HCT116 (cell line): ENCODE measurements at regions not wholly inside any gene's neighbourhood (a gene's known extent, or its start where the extent isn't known, plus 50 kb on each side); places are given as distances from the start of the nearest gene placed in this dataset.

Experiments used
- ATAC-seq: fragments of 200-7000 bp; cut with Tn5 transposase; 2 replicates; pipeline ENCODE4 v1.9.1; 2020; ENCODE audit warnings: mild to moderate bottlenecking, moderate library complexity
- BruUV-seq: library from RNA; stranded (reverse); fragments of 400-500 nt; replicated peaks from 2 replicates; lab custom pipeline; 2021; lab: Mats Ljungman, UMichigan
- CTCF ChIA-PET: fragments of 300-600 bp; sonication (Branson Sonifier 250); formaldehyde crosslinking; loops from one replicate; lab custom pipeline; 2021; ENCODE audit warnings: antibody characterized with exemption; lab: Charles Lee
- POLR2A ChIA-PET: fragments of 300-600, 350-600 bp; sonication (Branson Sonifier 250); formaldehyde crosslinking; loops from one replicate; lab custom pipeline; 2021; ENCODE audit warnings: antibody characterized with exemption; lab: Charles Lee
- RAD21 ChIA-PET, 2 experiments: fragments of 300-600 bp; sonication (Branson Sonifier 250); formaldehyde crosslinking; loops; one replicate each; lab custom pipeline; 2023; ENCODE audit warnings: low total read pairs in 2 of 2; ENCODE audit not compliant: uncharacterized antibody in 2 of 2, unreplicated experiment in 2 of 2, low non-redundant PET in 1 of 2; lab: Charles Lee
- DNase-seq: peaks from one replicate; pipeline ENCODE4 v3.0.0-alpha.2; 2010; ENCODE audit warnings: low read depth, low spot score
- H2AFZ ChIP-seq: fragments of 200-600 bp; shearing (Covaris generic), sonication (generic); 2 replicates; pipeline ENCODE4 v1.6.1; 2017; ENCODE audit warnings: low read depth, mixed run types, mixed read lengths, antibody characterized with exemption, low read length; ENCODE audit not compliant: poor library complexity, severe bottlenecking
- H3K27ac ChIP-seq: 2 replicates; pipeline ENCODE4 v1.5.1; 2012; ENCODE audit warnings: low read depth, low read length
- H3K27me3 ChIP-seq: fragments of 200-600 bp; sonication (generic); 2 replicates; pipeline ENCODE4 v1.6.1; 2016; ENCODE audit warnings: mixed run types, low read length, mixed read lengths; ENCODE audit not compliant: insufficient read depth
- H3K36me3 ChIP-seq, 2 experiments: fragments of 200-500 bp in 1 of 2; fragments of 200-600 bp in 1 of 2; sonication (Bioruptor generic) in 1 of 2; sonication (generic) in 1 of 2; 2 replicates each; pipeline versions ENCODE4 v1.5.1 to v1.6.1; 2014 to 2016; ENCODE audit warnings: low read length in 2 of 2, inconsistent platforms in 1 of 2, mixed read lengths in 1 of 2, mixed run types in 1 of 2; ENCODE audit not compliant: insufficient read depth in 2 of 2, control insufficient read depth in 1 of 2
- H3K4me1 ChIP-seq, 2 experiments: fragments of 200-600 bp in 1 of 2; sonication (generic) in 1 of 2; 2 replicates each; pipeline versions ENCODE4 v1.5.1 to v1.6.1; 2012 to 2017; ENCODE audit warnings: low read length in 2 of 2, inconsistent platforms in 1 of 2, mild to moderate bottlenecking in 1 of 2, mixed read lengths in 1 of 2, mixed run types in 1 of 2, moderate library complexity in 1 of 2; ENCODE audit not compliant: insufficient read depth in 2 of 2, control insufficient read depth in 1 of 2
- H3K4me2 ChIP-seq: fragments of 200-600 bp; sonication (generic); 2 replicates; pipeline ENCODE4 v1.6.1; 2017; ENCODE audit warnings: mixed run types, low read length, mixed read lengths
- H3K4me3 ChIP-seq, 2 experiments: fragments of 200-600 bp in 1 of 2; sonication (generic) in 1 of 2; replicated peaks in 1 of 2; 2 replicates each; pipeline ENCODE4 v1.5.1; 2011 to 2016; ENCODE audit warnings: low read length in 2 of 2, control low read depth in 1 of 2, low read depth in 1 of 2, mild to moderate bottlenecking in 1 of 2, mixed read lengths in 1 of 2, mixed run types in 1 of 2
- H3K79me2 ChIP-seq: fragments of 200-600 bp; sonication (generic); 2 replicates; pipeline ENCODE4 v1.6.1; 2017; ENCODE audit warnings: mild to moderate bottlenecking, mixed run types, low read length, moderate library complexity, mixed read lengths; ENCODE audit not compliant: insufficient read depth
- H3K9ac ChIP-seq: fragments of 200-600 bp; sonication (generic); 2 replicates; pipeline ENCODE4 v1.6.1; 2016; ENCODE audit warnings: low read length, mixed read lengths
- H3K9me2 ChIP-seq: fragments of 200-600 bp; sonication (generic), shearing (Covaris generic); 2 replicates; pipeline ENCODE4 v1.6.1; 2017; ENCODE audit warnings: mixed run types, mild to moderate bottlenecking, moderate library complexity; ENCODE audit not compliant: insufficient read depth
- H3K9me3 ChIP-seq, 2 experiments: fragments of 200-500 bp in 1 of 2; fragments of 200-600 bp in 1 of 2; sonication (Bioruptor generic) in 1 of 2; sonication (generic) in 1 of 2; 2 replicates each; pipeline ENCODE4 v1.6.1; 2014 to 2017; ENCODE audit warnings: low read length in 2 of 2, mixed read lengths in 2 of 2, inconsistent platforms in 1 of 2, low read depth in 1 of 2, mild to moderate bottlenecking in 1 of 2, mixed run types in 1 of 2, moderate library complexity in 1 of 2; ENCODE audit not compliant: control insufficient read depth in 1 of 2, insufficient read depth in 1 of 2
- H4K20me1 ChIP-seq: fragments of 200-600 bp; sonication (generic), shearing (Covaris generic); 2 replicates; pipeline ENCODE4 v1.6.1; 2017; ENCODE audit warnings: mixed run types, mild to moderate bottlenecking, moderate library complexity; ENCODE audit not compliant: insufficient read depth
- EGR1 ChIP-seq: IDR thresholded peaks from 2 replicates; pipeline ENCODE4 v1.6.1; 2012; ENCODE audit warnings: low read depth
- POLR2A ChIP-seq: IDR thresholded peaks from 2 replicates; pipeline ENCODE4 v1.7.0; 2011; ENCODE audit warnings: borderline replicate concordance; ENCODE audit not compliant: insufficient read depth, insufficient read length; ENCODE audit errors: extremely low read depth
- RAD21 ChIP-seq: IDR thresholded peaks from 2 replicates; pipeline ENCODE4 v1.6.1; 2012; ENCODE audit warnings: low read depth, mild to moderate bottlenecking
- ZNF274 ChIP-seq: fragments of 200-500 bp; sonication (Bioruptor generic); IDR thresholded peaks from 2 replicates; pipeline ENCODE4 v1.6.1; 2014; ENCODE audit warnings: mild to moderate bottlenecking, low read depth, low read length, inconsistent platforms
- intact Hi-C: fragments of 100-400 bp; cut with micrococcal nuclease; formaldehyde crosslinking; loops from 2 replicates; pipeline ENCODE4 v1.10.0; 2022
- TF ChIP-seq, protein P1 (sequence below): IDR thresholded peaks from 2 replicates; pipeline ENCODE4 v1.6.1; 2011; ENCODE audit warnings: mild to moderate bottlenecking, low read length, moderate library complexity; ENCODE audit not compliant: insufficient replicate concordance; ENCODE audit errors: extremely low read depth
- TF ChIP-seq, protein P2 (sequence below), 3 experiments: fragments of 200-600 bp in 1 of 3; sonication (generic) in 1 of 3; IDR thresholded peaks in 2 of 3; conservative IDR thresholded peaks in 1 of 3; 2 replicates each; pipeline ENCODE4 v1.5.1; 2012 to 2017; ENCODE audit warnings: low read depth in 2 of 3, low read length in 2 of 3, antibody characterized with exemption in 1 of 3, borderline replicate concordance in 1 of 3, control low read depth in 1 of 3, mild to moderate bottlenecking in 1 of 3, mixed read lengths in 1 of 3, mixed run types in 1 of 3, moderate library complexity in 1 of 3; ENCODE audit not compliant: insufficient read depth in 1 of 3

DNA sequence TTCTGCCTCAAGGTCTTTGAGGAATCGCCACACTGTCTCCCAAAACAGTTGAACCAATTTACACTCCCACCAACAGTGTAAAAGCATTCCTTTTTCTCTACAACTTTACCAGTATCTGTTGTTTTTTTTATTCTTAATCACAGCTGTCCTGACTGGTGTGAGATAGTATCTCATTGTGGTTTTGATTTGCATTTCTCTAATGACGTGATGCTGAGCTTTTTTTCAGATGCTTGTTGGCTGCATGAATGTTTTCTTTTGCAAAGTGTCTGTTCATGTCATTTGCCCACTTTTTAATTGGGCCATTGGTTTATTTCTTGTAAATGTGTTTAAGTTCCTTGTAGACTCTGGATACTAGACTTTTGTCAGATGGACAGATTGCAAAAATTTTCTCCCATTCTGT lies 400.0 kb downstream of the DEPDC1B start (continued):
- TF ChIP-seq, protein P1, sequence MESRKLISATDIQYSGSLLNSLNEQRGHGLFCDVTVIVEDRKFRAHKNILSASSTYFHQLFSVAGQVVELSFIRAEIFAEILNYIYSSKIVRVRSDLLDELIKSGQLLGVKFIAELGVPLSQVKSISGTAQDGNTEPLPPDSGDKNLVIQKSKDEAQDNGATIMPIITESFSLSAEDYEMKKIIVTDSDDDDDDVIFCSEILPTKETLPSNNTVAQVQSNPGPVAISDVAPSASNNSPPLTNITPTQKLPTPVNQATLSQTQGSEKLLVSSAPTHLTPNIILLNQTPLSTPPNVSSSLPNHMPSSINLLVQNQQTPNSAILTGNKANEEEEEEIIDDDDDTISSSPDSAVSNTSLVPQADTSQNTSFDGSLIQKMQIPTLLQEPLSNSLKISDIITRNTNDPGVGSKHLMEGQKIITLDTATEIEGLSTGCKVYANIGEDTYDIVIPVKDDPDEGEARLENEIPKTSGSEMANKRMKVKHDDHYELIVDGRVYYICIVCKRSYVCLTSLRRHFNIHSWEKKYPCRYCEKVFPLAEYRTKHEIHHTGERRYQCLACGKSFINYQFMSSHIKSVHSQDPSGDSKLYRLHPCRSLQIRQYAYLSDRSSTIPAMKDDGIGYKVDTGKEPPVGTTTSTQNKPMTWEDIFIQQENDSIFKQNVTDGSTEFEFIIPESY = no peak
- TF ChIP-seq ZNF274 = no peak

DNA sequence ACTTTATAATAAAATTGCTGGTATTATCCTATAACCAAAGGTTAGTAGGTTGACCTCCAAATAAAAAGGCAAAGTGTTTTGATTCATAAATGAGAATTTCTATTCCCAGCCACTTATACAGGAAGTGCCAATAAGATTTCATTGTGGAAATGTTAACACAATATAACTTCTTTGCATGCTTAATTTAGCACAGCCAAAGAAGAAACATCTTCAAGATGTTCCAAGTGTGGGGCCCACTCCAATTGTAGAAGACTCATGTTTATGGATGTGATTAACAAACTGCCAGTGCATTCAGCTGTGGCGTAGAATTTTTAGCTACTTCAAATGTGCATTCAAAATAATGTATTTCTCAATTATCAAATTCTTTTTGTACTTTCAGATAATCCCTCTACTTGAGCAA lies 402.3 kb downstream of the DEPDC1B start:
- no peak overlapping the region for H3K27ac ChIP-seq
- no peak overlapping the region for H3K4me2 ChIP-seq
- ATAC-seq (no peak), DNase-seq (no peak)
- BruUV-seq = no TSS peak
- TF ChIP-seq RAD21 = no peak
- TF ChIP-seq EGR1 = no peak
- no peaks in the 10 kb centered on the region for H3K9me3 ChIP-seq
- POLR2A ChIA-PET = no interaction called here
- intact Hi-C loops = loop anchor here (5.0 kb wide), 1 partner anchor 85 kb away; no protein-coding TSS in a partner anchor
- no peaks in the 10 kb centered on the region for H3K36me3 ChIP-seq
- H3K4me3 ChIP-seq = no peak overlapping the region
- RAD21 ChIA-PET = no interaction called here
- CTCF ChIA-PET = no interaction called here
- no peaks in the 10 kb centered on the region for H3K9me2 ChIP-seq
- no peaks in the 10 kb centered on the region for H3K4me1 ChIP-seq
- H4K20me1 ChIP-seq = no peaks in the 10 kb centered on the region
- H2AFZ ChIP-seq = no peak overlapping the region
- no peak overlapping the region for H3K9ac ChIP-seq
- no peaks in the 10 kb centered on the region for H3K79me2 ChIP-seq
- no peaks in the 10 kb centered on the region for H3K27me3 ChIP-seq

DNA sequence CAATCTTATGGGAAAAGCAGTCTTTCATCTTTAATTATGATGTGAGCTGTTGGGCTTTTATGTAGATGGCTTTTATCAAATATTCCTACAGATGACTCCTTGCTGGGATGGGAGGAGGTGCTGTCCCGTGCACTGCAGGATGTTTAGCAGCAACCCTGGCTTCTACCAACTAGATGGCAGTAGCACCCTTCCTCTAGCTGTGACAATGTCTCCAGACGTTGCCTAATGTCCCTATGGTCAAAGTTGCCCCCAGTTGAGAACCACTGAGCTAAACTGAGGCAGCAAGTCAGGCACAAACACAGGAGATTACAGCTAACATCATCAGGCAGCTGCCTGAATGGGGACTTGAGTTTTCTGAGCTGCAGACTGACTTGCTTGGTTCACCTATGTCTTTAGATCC lies 401.9 kb upstream of the PDE4D start:
- no TSS peak for BruUV-seq
- Histone ChIP-seq H3K36me3 (no peaks in the 10 kb centered on the region), H3K9ac (no peak overlapping the region)
- RAD21 ChIA-PET = no interaction called here
- peak; percentile 74 for ATAC-seq
- TF ChIP-seq RAD21 = peak; percentile 64
- TF ChIP-seq POLR2A = no peak
- TF ChIP-seq, protein P2, sequence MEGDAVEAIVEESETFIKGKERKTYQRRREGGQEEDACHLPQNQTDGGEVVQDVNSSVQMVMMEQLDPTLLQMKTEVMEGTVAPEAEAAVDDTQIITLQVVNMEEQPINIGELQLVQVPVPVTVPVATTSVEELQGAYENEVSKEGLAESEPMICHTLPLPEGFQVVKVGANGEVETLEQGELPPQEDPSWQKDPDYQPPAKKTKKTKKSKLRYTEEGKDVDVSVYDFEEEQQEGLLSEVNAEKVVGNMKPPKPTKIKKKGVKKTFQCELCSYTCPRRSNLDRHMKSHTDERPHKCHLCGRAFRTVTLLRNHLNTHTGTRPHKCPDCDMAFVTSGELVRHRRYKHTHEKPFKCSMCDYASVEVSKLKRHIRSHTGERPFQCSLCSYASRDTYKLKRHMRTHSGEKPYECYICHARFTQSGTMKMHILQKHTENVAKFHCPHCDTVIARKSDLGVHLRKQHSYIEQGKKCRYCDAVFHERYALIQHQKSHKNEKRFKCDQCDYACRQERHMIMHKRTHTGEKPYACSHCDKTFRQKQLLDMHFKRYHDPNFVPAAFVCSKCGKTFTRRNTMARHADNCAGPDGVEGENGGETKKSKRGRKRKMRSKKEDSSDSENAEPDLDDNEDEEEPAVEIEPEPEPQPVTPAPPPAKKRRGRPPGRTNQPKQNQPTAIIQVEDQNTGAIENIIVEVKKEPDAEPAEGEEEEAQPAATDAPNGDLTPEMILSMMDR (IDR thresholded peaks at IDR 0.05 in 2 of 3, conservative IDR thresholded peaks at IDR 0.05 in 1 of 3; ENCODE audit: borderline replicate concordance in 1 of 3, insufficient read depth in 1 of 3, low read depth in 2 of 3, low read length in 2 of 3) = peak; percentile 28 to 50 (median 48); a peak in 5 of 6 replicates
- TF ChIP-seq, all 23 proteins: peak for 2
- intact Hi-C loops = loop anchor here (1.0 to 5.0 kb wide), 3 partner anchors 87 to 354 kb away; no protein-coding TSS in a partner anchor
- peak; percentile 7 for DNase-seq
- Histone ChIP-seq H3K27me3 (peaks cover 5% of the 10 kb centered on the region; the same call in 1 of the 2 replicates), H3K4me2 (no peak overlapping the region), H2AFZ (no peak overlapping the region), H3K9me2 (no peaks in the 10 kb centered on the region), H4K20me1 (no peaks in the 10 kb centered on the region), H3K4me3 (no peak overlapping the region), H3K9me3 (no peaks in the 10 kb centered on the region), H3K4me1 (no peaks in the 10 kb centered on the region), H3K27ac (no peak overlapping the region), H3K79me2 (no peaks in the 10 kb centered on the region)
- ChIA-PET POLR2A (no interaction called here), CTCF (interaction anchor here (1.0 to 1.4 kb wide), 3 partner anchors 8 to 374 kb away, joined by 4 to 6 read pairs (median 4); no protein-coding TSS in a partner anchor)
